HEK293 (cell line): ENCODE measurements at regions not wholly inside any gene's neighbourhood (a gene's known extent, or its start where the extent isn't known, plus 50 kb on each side); places are given as distances from the start of the nearest gene placed in this dataset.

Experiments
- ZNF501 ChIP-seq: fragments of 450-650 bp; formaldehyde crosslinking; IDR thresholded peaks from 2 replicates; pipeline ENCODE4 v1.5.1; 2016; ENCODE audit warnings: missing biosample characterization, missing genetic modification characterization
- TF ChIP-seq, protein P1 (sequence below): fragments of 450-650 bp; formaldehyde crosslinking; IDR thresholded peaks from 2 replicates; pipeline ENCODE4 v1.5.1; 2016; ENCODE audit warnings: missing biosample characterization, missing genetic modification characterization

DNA sequence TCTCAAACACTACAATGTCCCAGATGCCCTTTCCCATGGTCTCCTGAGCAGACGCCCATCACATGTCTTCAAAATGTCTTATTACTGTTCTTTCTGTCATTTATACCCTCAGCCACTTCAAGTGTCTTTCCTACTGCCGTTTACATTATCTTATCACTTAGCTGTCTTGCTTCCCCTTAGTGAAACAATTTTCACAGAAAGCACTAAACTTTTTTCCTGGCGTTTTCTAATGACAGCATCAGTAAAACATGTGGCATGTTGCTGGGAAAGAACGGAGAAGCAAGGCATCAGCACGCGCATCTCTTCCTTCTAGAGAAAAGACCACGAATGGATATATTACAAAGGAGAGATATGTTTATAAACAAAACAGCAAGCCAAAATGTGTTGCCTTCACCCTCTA, 189.7 kb upstream of the SLIT2 start:
- TF ChIP-seq, protein P1, sequence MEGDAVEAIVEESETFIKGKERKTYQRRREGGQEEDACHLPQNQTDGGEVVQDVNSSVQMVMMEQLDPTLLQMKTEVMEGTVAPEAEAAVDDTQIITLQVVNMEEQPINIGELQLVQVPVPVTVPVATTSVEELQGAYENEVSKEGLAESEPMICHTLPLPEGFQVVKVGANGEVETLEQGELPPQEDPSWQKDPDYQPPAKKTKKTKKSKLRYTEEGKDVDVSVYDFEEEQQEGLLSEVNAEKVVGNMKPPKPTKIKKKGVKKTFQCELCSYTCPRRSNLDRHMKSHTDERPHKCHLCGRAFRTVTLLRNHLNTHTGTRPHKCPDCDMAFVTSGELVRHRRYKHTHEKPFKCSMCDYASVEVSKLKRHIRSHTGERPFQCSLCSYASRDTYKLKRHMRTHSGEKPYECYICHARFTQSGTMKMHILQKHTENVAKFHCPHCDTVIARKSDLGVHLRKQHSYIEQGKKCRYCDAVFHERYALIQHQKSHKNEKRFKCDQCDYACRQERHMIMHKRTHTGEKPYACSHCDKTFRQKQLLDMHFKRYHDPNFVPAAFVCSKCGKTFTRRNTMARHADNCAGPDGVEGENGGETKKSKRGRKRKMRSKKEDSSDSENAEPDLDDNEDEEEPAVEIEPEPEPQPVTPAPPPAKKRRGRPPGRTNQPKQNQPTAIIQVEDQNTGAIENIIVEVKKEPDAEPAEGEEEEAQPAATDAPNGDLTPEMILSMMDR (tag by site-specific recombination): no peak
- no peak for TF ChIP-seq ZNF501 (tag by site-specific recombination)
